Osteoblast (primary cell): ENCODE measurements at regions not wholly inside any gene's neighbourhood (a gene's known extent, or its start where the extent isn't known, plus 50 kb on each side); places are given as distances from the start of the nearest gene placed in this dataset.

ENCODE experiments used
- DNase-seq: peaks from one replicate; pipeline ENCODE4 v3.0.0; 2011; ENCODE audit warnings: low spot score, mixed read lengths; ENCODE audit not compliant: insufficient read length; ENCODE audit errors: missing footprints
- H2AFZ ChIP-seq: 2 replicates; pipeline ENCODE4 v1.6.0; 2011; ENCODE audit warnings: mild to moderate bottlenecking, low read length
- H3K27ac ChIP-seq: 2 replicates; pipeline ENCODE4 v1.5.1; 2011; ENCODE audit warnings: mild to moderate bottlenecking, low read depth, low read length, moderate library complexity
- H3K27me3 ChIP-seq: 2 replicates; pipeline ENCODE4 v1.6.0; 2012; ENCODE audit warnings: mild to moderate bottlenecking, control low read depth, inconsistent platforms, low read length, moderate library complexity; ENCODE audit not compliant: insufficient read depth
- H3K36me3 ChIP-seq: 2 replicates; pipeline ENCODE4 v1.5.1; 2011; ENCODE audit warnings: mild to moderate bottlenecking, low read length, control low read depth, moderate library complexity; ENCODE audit not compliant: insufficient read depth
- H3K4me1 ChIP-seq: 2 replicates; pipeline ENCODE4 v1.5.1; 2011; ENCODE audit warnings: mild to moderate bottlenecking, low read length, control low read depth, moderate library complexity; ENCODE audit not compliant: insufficient read depth
- H3K4me2 ChIP-seq: 2 replicates; pipeline ENCODE4 v1.6.0; 2011; ENCODE audit warnings: mild to moderate bottlenecking, low read length; ENCODE audit not compliant: insufficient read depth
- H3K4me3 ChIP-seq: fragments of 200-600 bp; sonication (generic); 3 replicates; pipeline ENCODE4 v1.5.1; 2012; ENCODE audit warnings: mild to moderate bottlenecking, low read length, inconsistent platforms; ENCODE audit not compliant: insufficient read depth
- H3K79me2 ChIP-seq: 2 replicates; pipeline ENCODE4 v1.6.0; 2012; ENCODE audit warnings: mild to moderate bottlenecking, low read length, control low read depth, inconsistent platforms; ENCODE audit not compliant: insufficient read depth
- H3K9me3 ChIP-seq: 2 replicates; pipeline ENCODE4 v1.5.1; 2011; ENCODE audit warnings: low read depth, low read length, control low read depth
- H4K20me1 ChIP-seq: 2 replicates; pipeline ENCODE4 v1.6.0; 2012; ENCODE audit warnings: mild to moderate bottlenecking, low read length, control low read depth; ENCODE audit not compliant: insufficient read depth
- CTCF ChIP-seq: IDR thresholded peaks from 2 replicates; pipeline ENCODE4 v1.5.1; 2011; ENCODE audit warnings: mild to moderate bottlenecking, low read depth, low read length, moderate library complexity; ENCODE audit errors: extremely low read depth

GRCh38 chr2:167776359-167776758 lies 471.0 kb downstream of the STK39 start:
- Histone ChIP-seq H3K4me2 (no peak overlapping the region), H3K79me2 (no peaks in the 10 kb centered on the region), H3K4me1 (no peaks in the 10 kb centered on the region)

GRCh38 chr2:167771628-167772027 lies 475.8 kb downstream of the STK39 start:
- Histone ChIP-seq H3K27ac (no peak overlapping the region), H3K79me2 (no peaks in the 10 kb centered on the region)

More at GRCh38 chr2:167776359-167776758, 471.0 kb downstream of the STK39 start:
- Histone ChIP-seq H3K9me3 (no peaks in the 10 kb centered on the region), H3K27me3 (no peaks in the 10 kb centered on the region), H3K27ac (no peak overlapping the region), H3K36me3 (no peaks in the 10 kb centered on the region), H3K4me3 (no peak overlapping the region), H4K20me1 (no peaks in the 10 kb centered on the region), H2AFZ (no peak overlapping the region)
- DNase-seq: no peak
- no peak for TF ChIP-seq CTCF

GRCh38 chr2:167769020-167769419 lies 478.4 kb downstream of the STK39 start:
- Histone ChIP-seq H4K20me1 (no peaks in the 10 kb centered on the region), H3K36me3 (no peaks in the 10 kb centered on the region), H2AFZ (no peak overlapping the region), H3K9me3 (no peaks in the 10 kb centered on the region), H3K4me2 (no peak overlapping the region), H3K79me2 (no peaks in the 10 kb centered on the region), H3K4me1 (no peaks in the 10 kb centered on the region), H3K4me3 (no peak overlapping the region), H3K27ac (no peak overlapping the region), H3K27me3 (no peaks in the 10 kb centered on the region)
- no peak for TF ChIP-seq CTCF
- DNase-seq: no peak

More at GRCh38 chr2:167771628-167772027, 475.8 kb downstream of the STK39 start:
- H3K36me3 ChIP-seq: no peaks in the 10 kb centered on the region
- no peak overlapping the region for H3K4me3 ChIP-seq
- no peaks in the 10 kb centered on the region for H3K9me3 ChIP-seq
- no peak overlapping the region for H2AFZ ChIP-seq
- no peaks in the 10 kb centered on the region for H3K4me1 ChIP-seq
- H3K27me3 ChIP-seq: no peaks in the 10 kb centered on the region
- no peak for TF ChIP-seq CTCF
- no peaks in the 10 kb centered on the region for H4K20me1 ChIP-seq
- H3K4me2 ChIP-seq: no peak overlapping the region
- DNase-seq: no peak

GRCh38 chr2:167767830-167768229 lies 479.6 kb downstream of the STK39 start:
- no peak overlapping the region for H2AFZ ChIP-seq
- H3K36me3 ChIP-seq: no peaks in the 10 kb centered on the region
- no peak for TF ChIP-seq CTCF
- no peaks in the 10 kb centered on the region for H3K4me1 ChIP-seq
- H3K9me3 ChIP-seq: no peaks in the 10 kb centered on the region
- DNase-seq: no peak
- H3K4me2 ChIP-seq: no peak overlapping the region
- no peaks in the 10 kb centered on the region for H3K27me3 ChIP-seq
- no peaks in the 10 kb centered on the region for H3K79me2 ChIP-seq
- H4K20me1 ChIP-seq: no peaks in the 10 kb centered on the region
- no peak overlapping the region for H3K4me3 ChIP-seq
- no peak overlapping the region for H3K27ac ChIP-seq
